Sigmoid colon (tissue), 6 donors: ENCODE measurements at regions not wholly inside any gene's neighbourhood (a gene's known extent, or its start where the extent isn't known, plus 50 kb on each side); places are given as distances from the start of the nearest gene placed in this dataset.
"Not testable (repeated sequence)": the region's sequence is repeated elsewhere in the genome, so short reads cannot be mapped to it uniquely, and the experiment has no call there.

Source experiments
- DNase-seq: peaks from one replicate; pipeline ENCODE4 v3.0.0-alpha.2; 2019
- H3K27ac ChIP-seq, 4 donors: fragments of 200-600 bp; sonication (generic); one replicate each; pipeline ENCODE4 v1.5.1; 2016 to 2019; ENCODE audit warnings: mild to moderate bottlenecking in 1 of 4
- H3K27me3 ChIP-seq, 3 donors: fragments of 200-600 bp; sonication (generic); one replicate each; pipeline ENCODE4 v1.5.1; 2019; ENCODE audit warnings: mild to moderate bottlenecking in 1 of 3
- H3K36me3 ChIP-seq, 4 donors: fragments of 200-600 bp; sonication (generic); one replicate each; pipeline ENCODE4 v1.5.1; 2016 to 2019
- H3K4me1 ChIP-seq, 4 donors: fragments of 200-600 bp; sonication (generic); one replicate each; pipeline ENCODE4 v1.5.1; 2017 to 2019
- H3K4me3 ChIP-seq, 4 donors: fragments of 200-600 bp; sonication (generic); one replicate each; pipeline ENCODE4 v1.5.1; 2017 to 2019; ENCODE audit warnings: mild to moderate bottlenecking in 2 of 4, moderate library complexity in 1 of 4
- H3K9me3 ChIP-seq, 4 donors: fragments of 200-600 bp in 3 of 4; sonication (generic) in 3 of 4; one replicate each; pipeline versions ENCODE4 v1.5.1 to v1.6.1; 2013 to 2019
- CTCF ChIP-seq, 4 experiments: fragments of 450-650 bp in 3 of 4; fragments of 200-600 bp in 1 of 4; IDR thresholded peaks; one replicate each; pipeline ENCODE4 v1.5.1; 2016 to 2019; ENCODE audit warnings: antibody characterized with exemption in 4 of 4, mild to moderate bottlenecking in 3 of 4, moderate library complexity in 2 of 4
- EP300 ChIP-seq, 4 donors: sonication (generic); formaldehyde crosslinking; IDR thresholded peaks; one replicate each; pipeline ENCODE4 v1.6.1; 2017; ENCODE audit warnings: antibody characterized with exemption in 4 of 4
- POLR2A ChIP-seq, 2 donors: fragments of 450-650 bp; IDR thresholded peaks; one replicate each; pipeline ENCODE4 v1.6.1; 2016; ENCODE audit warnings: antibody characterized with exemption in 2 of 2, mild to moderate bottlenecking in 2 of 2, moderate library complexity in 2 of 2
- POLR2AphosphoS5 ChIP-seq, 4 donors: sonication (generic); formaldehyde crosslinking; IDR thresholded peaks; one replicate each; pipeline ENCODE4 v1.6.1; 2017; ENCODE audit warnings: antibody characterized with exemption in 4 of 4
- WGBS, 2 donors: extraction: QIAGEN DNeasy Blood & Tissue Kit; methylation state at CpG; one replicate each; pipeline ENCODE4 v1.1.7; 2013; 5-methylcytosine and 5-hydroxymethylcytosine counted together
- intact Hi-C: fragments of 100-400 bp; cut with DNase I; formaldehyde crosslinking; loops from one replicate; pipeline ENCODE4 v1.15.1; 2023
- donor health status: healthy with polysubstance abuse.
- donor health status: healthy.

- no peaks in the 10 kb centered on the region for H3K36me3 ChIP-seq
- no peak overlapping the region for H3K4me3 ChIP-seq
- 87 to 91% methylated on average over 9 of the region's 9 CpGs for WGBS, 2 donors
- intact Hi-C loops: no loop called here
- H3K27ac ChIP-seq: no peak overlapping the region
- H3K27me3 ChIP-seq: no peaks in the 10 kb centered on the region
- H3K9me3 ChIP-seq: no peaks in the 10 kb centered on the region
- no peak for TF ChIP-seq CTCF (IDR thresholded peaks at IDR 0.05)
- DNase-seq: no peak
- no peaks in the 10 kb centered on the region for H3K4me1 ChIP-seq
Measured at GRCh38 chr2:59754011-59754735, 799.3 kb downstream of the BCL11A start.

- no peaks in the 10 kb centered on the region for H3K9me3 ChIP-seq
- intact Hi-C loops: no loop called here
- H3K27ac ChIP-seq: no peak overlapping the region
- 74 to 75% methylated on average over 1 of the region's 1 CpG for WGBS, 2 donors
- no peaks in the 10 kb centered on the region for H3K36me3 ChIP-seq
- no peak for TF ChIP-seq CTCF (IDR thresholded peaks at IDR 0.05)
- no peak for TF ChIP-seq POLR2A (IDR thresholded peaks at IDR 0.05)
- TF ChIP-seq EP300 (IDR thresholded peaks at IDR 0.05): no peak
- no peak for TF ChIP-seq POLR2AphosphoS5 (IDR thresholded peaks at IDR 0.05)
- H3K27me3 ChIP-seq: no peaks in the 10 kb centered on the region
- H3K4me3 ChIP-seq: no peak overlapping the region
- DNase-seq: no peak
- H3K4me1 ChIP-seq: no peaks in the 10 kb centered on the region
Measured at GRCh38 chr2:59752512-59752911, 800.9 kb downstream of the BCL11A start.

- TF ChIP-seq POLR2AphosphoS5 (IDR thresholded peaks at IDR 0.05) (no peak), POLR2A (IDR thresholded peaks at IDR 0.05) (no peak), EP300 (IDR thresholded peaks at IDR 0.05) (no peak), CTCF (IDR thresholded peaks at IDR 0.05) (no peak)
- DNase-seq: no peak
- Histone ChIP-seq H3K4me1 (no peaks in the 10 kb centered on the region), H3K27ac (no peak overlapping the region), H3K27me3 (no peaks in the 10 kb centered on the region), H3K4me3 (no peak overlapping the region), H3K36me3 (no peaks in the 10 kb centered on the region), H3K9me3 (no peaks in the 10 kb centered on the region)
- intact Hi-C loops: no loop called here
- 72 to 83% methylated on average over 2 of the region's 2 CpGs for WGBS, 2 donors
Measured at GRCh38 chr2:59752071-59752470, 801.4 kb downstream of the BCL11A start.

- H3K27me3 ChIP-seq, DNase-seq, H3K4me1 ChIP-seq, H3K36me3 ChIP-seq, H3K27ac ChIP-seq, H3K4me3 ChIP-seq, H3K9me3 ChIP-seq, intact Hi-C loops: not testable (repeated sequence)
- WGBS, 2 donors: 95 to 97% methylated on average over 4 of the region's 4 CpGs
Measured at GRCh38 chr2:59751214-59751613, 802.2 kb downstream of the BCL11A start.

GRCh38 chr2:59746291-59746690 is 807.2 kb downstream of the BCL11A start:
- H3K9me3 ChIP-seq: no peaks in the 10 kb centered on the region
- no peak overlapping the region for H3K4me3 ChIP-seq
- intact Hi-C loops: no loop called here
- no peaks in the 10 kb centered on the region for H3K4me1 ChIP-seq
- no peaks in the 10 kb centered on the region for H3K36me3 ChIP-seq
- TF ChIP-seq POLR2AphosphoS5 (IDR thresholded peaks at IDR 0.05): no peak
- no peak for TF ChIP-seq CTCF (IDR thresholded peaks at IDR 0.05)
- no peak for TF ChIP-seq POLR2A (IDR thresholded peaks at IDR 0.05)
- TF ChIP-seq EP300 (IDR thresholded peaks at IDR 0.05): no peak
- 85 to 90% methylated on average over 1 of the region's 1 CpG for WGBS, 2 donors
- H3K27me3 ChIP-seq: no peaks in the 10 kb centered on the region
- DNase-seq: no peak
- no peak overlapping the region for H3K27ac ChIP-seq
